ENCODE measurements at regions not wholly inside any gene's neighbourhood (a gene's known extent, or its start where the extent isn't known, plus 50 kb on each side); places are given as distances from the start of the nearest gene placed in this dataset.
A peak's percentile ranks its signal among the peaks of the same experiment; 100 is the strongest.

DNA sequence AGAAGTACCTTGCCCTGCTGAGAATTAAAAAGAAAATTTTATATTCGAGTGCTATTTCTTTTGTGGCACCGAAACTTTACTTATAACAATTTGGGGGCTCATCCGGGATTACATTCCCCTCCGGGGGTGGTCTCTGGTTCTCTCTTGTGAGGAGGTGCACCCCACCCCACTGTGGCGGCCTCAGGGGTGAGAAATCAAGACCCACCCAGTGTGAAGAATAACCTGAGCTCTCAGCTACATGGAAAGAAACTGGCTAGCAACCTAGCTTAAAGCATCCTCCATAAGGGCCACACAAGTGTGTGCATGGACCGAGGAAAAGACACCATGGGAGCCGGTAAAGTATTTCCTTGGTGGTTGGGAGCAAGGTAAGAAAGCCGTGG is 50.9 kb upstream of the ANKRD10 start:
- Mint-ChIP-seq H3K36me3 (no peaks in the 10 kb centered on the region), H3K4me3 (no peak overlapping the region), H3K9me3 (peaks cover 18 to 52% (median 33%) of the 10 kb centered on the region in 7 donors), H3K27me3 (ENCODE audit: low read depth in 3 of 3) (peaks cover 4 to 5% (median 4%) of the 10 kb centered on the region in 3 donors), H3K27ac (no peak overlapping the region), H3K4me1 (peaks cover 3% of the 10 kb centered on the region)
- WGBS (ENCODE audit: insufficient coverage): no CpG with 5 or more reads among the region's 8 CpGs
- no peak overlapping the region for H3K27ac ChIP-seq (ENCODE audit: low read depth in 1 of 2, low read length in 2 of 2)
- intact Hi-C loops (cut with micrococcal nuclease): no loop called here
- H3K9me3 ChIP-seq (replicated peaks in 1 of 2; ENCODE audit: control insufficient read depth in 1 of 2, insufficient read depth in 1 of 2, low read length in 2 of 2): peaks cover 21 to 26% of the 10 kb centered on the region in 2 donors
- H3K4me3 ChIP-seq (replicated peaks in 1 of 3; ENCODE audit: low read depth in 2 of 3, low read length in 3 of 3): no peak overlapping the region
- H4K20me1 ChIP-seq (ENCODE audit: insufficient read depth, low read length): no peaks in the 10 kb centered on the region
- DNase-seq: no peak
- no peaks in the 10 kb centered on the region for H3K36me3 ChIP-seq (replicated peaks in 1 of 2; ENCODE audit: control insufficient read depth in 1 of 2, insufficient read depth in 2 of 2, low read length in 2 of 2)
- no peak for TF ChIP-seq CTCF (IDR thresholded peaks at IDR 0.05)
- no peak overlapping the region for H3K4me2 ChIP-seq (replicated peaks; ENCODE audit: extremely low read depth, low read length, poor library complexity, severe bottlenecking)
- H3K27me3 ChIP-seq (ENCODE audit: control insufficient read depth in 2 of 2, insufficient read depth in 2 of 2, low read length in 2 of 2): no peaks in the 10 kb centered on the region
- H3K4me1 ChIP-seq (ENCODE audit: control insufficient read depth in 1 of 2, insufficient read depth in 2 of 2, low read length in 2 of 2): no peaks in the 10 kb centered on the region
- H3K79me2 ChIP-seq (ENCODE audit: insufficient read depth, low read length): no peaks in the 10 kb centered on the region
- H2AFZ ChIP-seq (ENCODE audit: insufficient read depth, low read depth, low read length, poor library complexity, severe bottlenecking): no peak overlapping the region
- no peak overlapping the region for H3K9ac ChIP-seq (ENCODE audit: insufficient read depth, low read length, poor library complexity, severe bottlenecking)

GRCh38 chr13:110965038-110965754 is 50.3 kb upstream of the ANKRD10 start:
- Mint-ChIP-seq H3K27ac (no peak overlapping the region), H3K36me3 (no peaks in the 10 kb centered on the region), H3K27me3 (ENCODE audit: low read depth in 3 of 3) (peaks cover 4 to 6% (median 5%) of the 10 kb centered on the region in 3 donors), H3K9me3 (peaks cover 15 to 51% (median 38%) of the 10 kb centered on the region in 7 donors), H3K4me3 (no peak overlapping the region), H3K4me1 (peaks cover 3% of the 10 kb centered on the region)
- no peak for TF ChIP-seq CTCF (IDR thresholded peaks at IDR 0.05)
- H3K9me3 ChIP-seq (replicated peaks in 1 of 2; ENCODE audit: control insufficient read depth in 1 of 2, insufficient read depth in 1 of 2, low read length in 2 of 2): peaks cover 21 to 29% of the 10 kb centered on the region in 2 donors
- intact Hi-C loops (cut with micrococcal nuclease): no loop called here
- WGBS (ENCODE audit: insufficient coverage): 95% methylated on average over 2 of the region's 5 CpGs
- H3K4me3 ChIP-seq (replicated peaks in 1 of 3; ENCODE audit: low read depth in 2 of 3, low read length in 3 of 3): no peak overlapping the region
- no peaks in the 10 kb centered on the region for H3K36me3 ChIP-seq (replicated peaks in 1 of 2; ENCODE audit: control insufficient read depth in 1 of 2, insufficient read depth in 2 of 2, low read length in 2 of 2)
- H3K27me3 ChIP-seq (ENCODE audit: control insufficient read depth in 2 of 2, insufficient read depth in 2 of 2, low read length in 2 of 2): no peaks in the 10 kb centered on the region
- H2AFZ ChIP-seq (ENCODE audit: insufficient read depth, low read depth, low read length, poor library complexity, severe bottlenecking): no peak overlapping the region
- peak in 1 of 3 donors; percentile 67 for DNase-seq
- H3K27ac ChIP-seq (ENCODE audit: low read depth in 1 of 2, low read length in 2 of 2): no peak overlapping the region
- H4K20me1 ChIP-seq (ENCODE audit: insufficient read depth, low read length): no peaks in the 10 kb centered on the region
- no peaks in the 10 kb centered on the region for H3K79me2 ChIP-seq (ENCODE audit: insufficient read depth, low read length)
- H3K4me2 ChIP-seq (replicated peaks; ENCODE audit: extremely low read depth, low read length, poor library complexity, severe bottlenecking): no peak overlapping the region
- no peaks in the 10 kb centered on the region for H3K4me1 ChIP-seq (ENCODE audit: control insufficient read depth in 1 of 2, insufficient read depth in 2 of 2, low read length in 2 of 2)
- H3K9ac ChIP-seq (ENCODE audit: insufficient read depth, low read length, poor library complexity, severe bottlenecking): no peak overlapping the region
